Activated T-cell treated with anti-CD3 and anti-CD28 coated beads, Interleukin-2, amount 50 U/mL, for 72 hours (primary cell): ENCODE measurements at regions not wholly inside any gene's neighbourhood (a gene's known extent, or its start where the extent isn't known, plus 50 kb on each side); places are given as distances from the start of the nearest gene placed in this dataset.
A peak's percentile ranks its signal among the peaks of the same experiment; 100 is the strongest.
"Not testable (repeated sequence)": the region's sequence is repeated elsewhere in the genome, so short reads cannot be mapped to it uniquely, and the experiment has no call there.

Experiments used
- ATAC-seq, 2 donors: fragments of 150-1000 bp; cut with Tn5 transposase; replicated peaks in 1 of 2; 2 replicates each; pipeline ENCODE4 v1.10.0; 2021; ENCODE audit warnings: moderate library complexity in 2 of 2, mild to moderate bottlenecking in 1 of 2
- DNase-seq, 2 donors: peaks; one replicate each; pipeline ENCODE4 v3.0.0; 2021 to 2022; ENCODE audit warnings: mixed read lengths in 1 of 2
- H3K27ac Mint-ChIP-seq: one replicate; pipeline ENCODE4 v1.8.0; 2022; ENCODE audit warnings: mild to moderate bottlenecking, moderate library complexity, mixed read lengths
- H3K27me3 Mint-ChIP-seq: one replicate; pipeline ENCODE4 v1.8.0; 2022; ENCODE audit warnings: low read depth, mixed read lengths
- H3K36me3 Mint-ChIP-seq, 2 donors: one replicate each; pipeline ENCODE4 v1.8.0; 2022; ENCODE audit warnings: mixed read lengths in 2 of 2, mild to moderate bottlenecking in 1 of 2; ENCODE audit not compliant: insufficient read depth in 2 of 2
- H3K4me1 Mint-ChIP-seq: one replicate; pipeline ENCODE4 v1.8.0; 2022; ENCODE audit warnings: low read depth, mixed read lengths
- H3K4me3 Mint-ChIP-seq, 2 donors: one replicate each; pipeline ENCODE4 v1.8.0; 2022; ENCODE audit warnings: mild to moderate bottlenecking in 2 of 2, mixed read lengths in 2 of 2, moderate library complexity in 2 of 2
- H3K9me3 Mint-ChIP-seq, 2 donors: one replicate each; pipeline ENCODE4 v1.8.0; 2022; ENCODE audit warnings: mixed read lengths in 2 of 2

DNA sequence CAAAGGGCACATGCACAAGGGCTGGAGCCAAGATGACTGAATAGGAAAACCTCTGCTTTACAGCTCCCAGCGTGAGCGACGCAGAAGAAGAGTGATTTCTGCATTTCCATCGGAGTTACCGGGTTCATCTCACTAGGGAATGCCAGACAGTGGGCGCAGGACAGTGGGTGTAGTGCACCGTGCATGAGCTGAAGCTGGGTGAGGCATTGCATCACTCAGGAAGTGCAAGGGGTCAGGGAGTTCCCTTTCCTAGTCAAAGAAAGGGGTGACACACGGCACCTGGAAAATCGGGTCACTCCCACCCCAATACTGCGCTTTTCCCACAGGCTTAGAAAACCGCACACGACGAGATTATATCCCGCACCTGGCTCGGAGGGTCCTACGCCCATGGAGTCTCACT, 64.5 kb upstream of the HTR1E start:
- H3K36me3 Mint-ChIP-seq, DNase-seq, H3K27ac Mint-ChIP-seq, ATAC-seq, H3K4me3 Mint-ChIP-seq, H3K4me1 Mint-ChIP-seq, H3K27me3 Mint-ChIP-seq: not testable (repeated sequence)
- peaks cover 19 to 28% of the 10 kb centered on the region in 2 donors for H3K9me3 Mint-ChIP-seq

DNA sequence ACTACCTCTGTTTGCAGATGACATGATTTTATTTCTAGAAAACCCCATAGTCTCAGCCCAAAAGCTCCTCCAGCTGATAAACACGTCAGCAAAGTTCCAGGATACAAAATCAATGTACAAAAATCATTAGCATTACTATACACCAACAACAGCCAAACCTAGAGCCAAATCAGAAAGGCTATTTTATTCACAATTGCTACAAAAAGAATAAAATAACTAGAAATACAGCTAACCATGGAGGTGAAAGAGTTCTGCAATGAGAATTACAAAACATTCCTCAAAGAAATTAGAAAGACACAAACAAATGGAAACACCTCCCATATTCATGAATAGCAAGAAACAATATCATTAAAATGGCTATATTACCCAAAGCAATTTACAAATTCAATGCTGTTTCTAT, 65.6 kb upstream of the HTR1E start:
- no peaks in the 10 kb centered on the region for H3K27me3 Mint-ChIP-seq
- peaks cover 4% of the 10 kb centered on the region in 2 donors for H3K36me3 Mint-ChIP-seq
- H3K27ac Mint-ChIP-seq: no peak overlapping the region
- no peaks in the 10 kb centered on the region for H3K4me1 Mint-ChIP-seq
- ATAC-seq (no peak), DNase-seq (no peak)
- peaks cover 19 to 28% of the 10 kb centered on the region in 2 donors for H3K9me3 Mint-ChIP-seq
- no peak overlapping the region for H3K4me3 Mint-ChIP-seq

DNA sequence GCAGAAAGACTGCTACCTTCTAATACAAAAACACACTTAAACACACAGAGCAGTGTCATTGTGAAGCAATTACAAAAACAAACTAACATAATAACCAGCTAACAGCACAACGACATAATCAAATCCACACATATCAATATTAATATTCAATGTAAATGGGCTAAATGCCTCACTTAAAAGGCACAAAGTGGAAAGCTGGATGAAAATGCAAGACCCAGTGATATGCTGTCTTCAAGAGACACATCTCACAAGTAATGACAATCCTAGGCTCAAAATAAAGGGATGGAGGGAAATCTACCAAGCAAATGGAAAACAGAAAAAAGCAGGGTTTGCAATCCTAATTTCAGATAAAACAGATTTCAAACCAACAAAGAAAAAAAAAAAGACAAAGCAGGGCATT, 67.8 kb upstream of the HTR1E start:
- Mint-ChIP-seq H3K27me3 (no peaks in the 10 kb centered on the region), H3K4me3 (no peak overlapping the region), H3K36me3 (peaks cover 4% of the 10 kb centered on the region in 2 donors), H3K27ac (no peak overlapping the region), H3K4me1 (no peaks in the 10 kb centered on the region), H3K9me3 (peaks cover 16 to 22% of the 10 kb centered on the region in 2 donors)
- DNase-seq (no peak), ATAC-seq (no peak)

DNA sequence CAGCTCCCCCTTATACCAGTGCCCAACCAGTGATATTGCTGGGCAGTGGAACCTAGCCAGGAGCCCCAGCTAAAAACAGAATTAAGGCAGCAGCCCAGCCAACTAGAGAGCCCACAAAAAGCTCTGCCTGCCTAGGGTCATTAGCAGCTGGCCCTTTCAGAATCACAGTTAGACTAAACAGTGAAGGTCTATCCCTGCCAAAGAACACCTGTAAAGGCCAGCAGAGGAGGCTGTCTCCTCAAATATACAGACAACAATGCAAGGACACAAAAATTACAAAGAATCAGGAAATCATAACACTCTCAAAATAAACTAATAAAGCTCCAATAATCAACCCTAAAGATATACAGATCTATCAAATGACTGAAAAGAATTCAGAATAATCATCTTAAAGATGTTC, 77.8 kb upstream of the HTR1E start:
- H3K36me3 Mint-ChIP-seq: no peaks in the 10 kb centered on the region
- H3K27ac Mint-ChIP-seq: no peak overlapping the region
- H3K9me3 Mint-ChIP-seq: peaks cover 0 to 1% of the 10 kb centered on the region in 2 donors

DNA sequence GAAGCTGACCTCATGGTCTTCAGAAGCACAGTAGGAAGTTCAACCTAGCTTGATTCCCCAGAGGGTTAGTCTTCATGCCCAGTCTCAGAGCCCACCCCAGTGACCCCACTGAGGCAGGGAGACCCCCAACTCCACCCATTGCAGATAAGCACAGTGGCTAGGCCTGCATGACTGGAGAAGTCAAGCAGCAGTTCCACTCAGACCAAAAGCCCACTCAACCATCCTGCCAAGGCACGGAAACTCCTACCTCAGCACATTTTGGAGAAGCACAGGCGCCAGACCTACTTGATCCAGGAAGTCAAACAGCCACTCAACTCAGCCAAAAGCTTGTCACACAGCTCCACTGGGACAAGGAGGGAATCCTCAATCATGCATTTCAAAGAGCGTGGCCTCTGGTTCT, 78.4 kb upstream of the HTR1E start:
- Mint-ChIP-seq H3K4me3 (no peak overlapping the region), H3K27ac (no peak overlapping the region), H3K9me3 (peaks cover 0 to under 1% of the 10 kb centered on the region in 2 donors), H3K27me3 (no peaks in the 10 kb centered on the region), H3K36me3 (no peaks in the 10 kb centered on the region), H3K4me1 (no peaks in the 10 kb centered on the region)
- ATAC-seq (no peak), DNase-seq (no peak)

More for the DNA sequence above, 77.8 kb upstream of the HTR1E start:
- ATAC-seq (no peak), DNase-seq (no peak)
- H3K27me3 Mint-ChIP-seq: no peaks in the 10 kb centered on the region
- no peaks in the 10 kb centered on the region for H3K4me1 Mint-ChIP-seq
- H3K4me3 Mint-ChIP-seq: no peak overlapping the region

DNA sequence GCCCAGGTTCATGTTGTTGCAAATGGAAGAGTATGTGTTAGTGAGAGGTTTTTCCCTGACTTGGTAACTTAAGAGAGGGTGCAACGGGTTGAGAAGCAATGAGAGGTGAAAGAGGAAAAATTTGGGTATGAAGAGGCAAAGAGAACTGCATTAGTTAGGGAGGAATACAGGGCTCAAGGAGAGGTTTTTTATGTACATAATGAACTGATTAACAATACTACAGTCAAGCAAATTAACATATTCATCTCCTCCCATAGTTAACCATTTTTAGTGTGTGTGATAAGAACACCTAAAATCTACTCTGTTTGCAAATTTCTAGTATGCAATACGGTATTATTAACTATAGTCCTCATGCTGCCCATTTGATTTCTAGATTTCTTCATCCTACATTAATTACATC, 79.5 kb upstream of the HTR1E start:
- Mint-ChIP-seq H3K36me3 (no peaks in the 10 kb centered on the region), H3K9me3 (no peaks in the 10 kb centered on the region), H3K27me3 (no peaks in the 10 kb centered on the region), H3K4me3 (no peak overlapping the region), H3K27ac (no peak overlapping the region), H3K4me1 (no peaks in the 10 kb centered on the region)
- ATAC-seq (no peak), DNase-seq (no peak)

DNA sequence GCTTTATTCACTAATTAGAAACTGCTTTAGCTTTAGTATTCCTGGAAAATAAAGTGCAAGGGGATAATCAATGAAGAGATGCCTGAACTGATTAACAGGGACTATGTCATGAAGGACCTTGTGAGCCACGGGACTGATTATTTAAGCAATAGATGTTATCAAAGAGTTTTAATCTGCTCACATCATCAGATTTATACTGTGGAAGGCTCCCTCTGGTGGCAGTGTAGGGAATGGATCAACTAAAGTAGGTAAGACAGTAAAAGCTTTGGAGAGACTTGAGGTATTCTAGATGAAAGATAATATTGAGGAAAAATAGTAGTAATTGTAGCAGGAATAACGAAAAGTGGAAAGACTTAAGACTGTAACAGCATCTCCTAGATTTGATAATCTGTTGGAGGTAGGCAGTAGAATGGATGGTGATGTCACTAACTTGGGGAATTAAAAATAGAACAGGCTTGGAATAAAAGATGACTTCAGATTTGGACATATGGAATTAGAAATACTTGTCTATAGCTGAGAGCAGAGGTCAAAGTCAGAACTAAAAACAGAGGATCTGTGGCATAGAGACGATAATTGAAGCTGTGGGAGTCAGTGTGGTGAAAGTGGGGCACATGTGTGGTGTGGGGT, 80.3 kb upstream of the HTR1E start:
- Mint-ChIP-seq H3K4me1 (no peaks in the 10 kb centered on the region), H3K9me3 (no peaks in the 10 kb centered on the region), H3K36me3 (no peaks in the 10 kb centered on the region), H3K27ac (no peak overlapping the region), H3K27me3 (no peaks in the 10 kb centered on the region), H3K4me3 (no peak overlapping the region)
- ATAC-seq (no peak), DNase-seq (peak; percentile 19 to 21)

DNA sequence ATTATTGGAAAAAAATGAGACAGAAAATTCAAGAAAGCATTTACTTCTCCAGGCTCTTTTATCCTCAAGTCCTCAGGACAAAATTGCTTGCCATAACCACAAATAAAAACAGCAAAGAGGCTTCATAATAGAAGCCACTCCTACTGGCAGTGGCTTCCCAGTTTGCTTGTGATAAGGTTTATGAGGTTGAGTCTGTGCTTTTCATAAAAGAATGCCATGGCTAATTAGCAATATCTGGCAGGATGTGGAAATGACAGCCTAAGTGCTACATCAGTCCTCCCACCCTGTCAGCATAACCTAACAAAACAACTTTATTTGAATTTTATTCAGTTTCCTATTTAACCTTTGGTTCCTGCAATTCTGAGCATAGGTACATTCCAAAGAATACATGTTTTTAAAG, 80.9 kb upstream of the HTR1E start:
- Mint-ChIP-seq H3K27ac (no peak overlapping the region), H3K4me1 (no peaks in the 10 kb centered on the region), H3K9me3 (no peaks in the 10 kb centered on the region), H3K27me3 (no peaks in the 10 kb centered on the region), H3K4me3 (no peak overlapping the region), H3K36me3 (no peaks in the 10 kb centered on the region)
- DNase-seq (no peak), ATAC-seq (no peak)

DNA sequence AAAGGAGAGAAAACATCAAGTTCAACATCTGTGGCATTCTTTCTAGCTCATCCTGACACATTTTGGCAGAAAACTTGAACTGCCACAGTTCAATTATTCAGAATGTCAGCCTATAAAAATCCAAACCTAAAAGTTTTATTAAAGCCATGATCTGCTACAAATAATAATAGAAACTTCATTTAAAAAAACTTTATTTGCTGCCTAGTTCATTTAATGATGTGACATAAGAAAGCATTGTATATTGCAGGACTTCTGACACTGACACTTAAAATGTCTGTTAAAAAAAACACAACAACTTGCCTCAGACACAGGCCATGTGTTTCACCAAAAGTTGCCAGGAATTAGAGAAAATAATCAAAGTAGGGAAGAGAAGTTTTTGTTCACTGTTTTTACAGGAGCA, 88.3 kb upstream of the HTR1E start:
- Mint-ChIP-seq H3K4me1 (no peaks in the 10 kb centered on the region), H3K27ac (no peak overlapping the region), H3K36me3 (no peaks in the 10 kb centered on the region), H3K4me3 (no peak overlapping the region), H3K27me3 (no peaks in the 10 kb centered on the region), H3K9me3 (peaks cover 1 to 11% of the 10 kb centered on the region in 2 donors)
- ATAC-seq (no peak), DNase-seq (no peak)

DNA sequence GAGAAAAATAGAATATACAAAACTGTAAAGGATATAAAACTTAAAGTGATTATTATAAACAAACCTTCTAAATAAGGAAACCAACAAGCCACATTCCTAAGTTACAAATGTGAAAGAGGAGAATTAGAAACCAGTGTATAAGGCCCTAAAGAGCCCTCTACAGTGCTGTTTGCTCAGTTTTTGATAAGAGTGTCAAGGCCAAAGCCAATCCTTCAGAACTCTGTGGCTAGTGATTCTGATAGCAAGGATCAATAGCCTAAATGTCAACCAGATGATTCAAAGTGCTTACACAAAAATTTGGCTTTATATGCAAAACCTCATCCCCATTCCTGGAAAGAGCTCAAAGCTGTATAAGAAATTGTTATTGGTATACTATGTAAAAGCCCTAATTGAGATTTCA, 104.6 kb upstream of the HTR1E start:
- H3K9me3 Mint-ChIP-seq: peaks cover 0 to 4% of the 10 kb centered on the region in 2 donors
- H3K27ac Mint-ChIP-seq: no peak overlapping the region
- no peaks in the 10 kb centered on the region for H3K27me3 Mint-ChIP-seq
- DNase-seq (no peak), ATAC-seq (no peak)
- no peaks in the 10 kb centered on the region for H3K36me3 Mint-ChIP-seq
- H3K4me1 Mint-ChIP-seq: no peaks in the 10 kb centered on the region
- no peak overlapping the region for H3K4me3 Mint-ChIP-seq

DNA sequence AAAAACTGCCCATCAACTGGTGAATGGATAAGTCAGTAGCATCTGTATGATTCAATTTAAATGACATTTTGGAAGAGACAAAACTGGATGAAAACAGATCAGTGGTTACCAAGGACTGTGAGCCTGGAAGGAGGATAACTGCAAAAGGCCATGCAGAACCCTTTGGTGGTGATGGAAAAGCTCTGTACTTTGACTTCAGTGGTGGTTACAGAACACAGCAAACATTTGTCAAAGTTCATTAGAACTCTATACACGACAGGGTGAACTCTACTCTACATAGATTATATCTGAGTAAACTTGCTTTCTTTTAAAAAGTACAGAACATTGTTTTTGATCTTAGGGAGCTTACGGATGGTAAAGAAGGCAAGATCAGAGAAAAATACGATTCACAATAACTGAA, 111.9 kb upstream of the HTR1E start:
- ATAC-seq: no peak
- H3K27me3 Mint-ChIP-seq: no peaks in the 10 kb centered on the region

DNA sequence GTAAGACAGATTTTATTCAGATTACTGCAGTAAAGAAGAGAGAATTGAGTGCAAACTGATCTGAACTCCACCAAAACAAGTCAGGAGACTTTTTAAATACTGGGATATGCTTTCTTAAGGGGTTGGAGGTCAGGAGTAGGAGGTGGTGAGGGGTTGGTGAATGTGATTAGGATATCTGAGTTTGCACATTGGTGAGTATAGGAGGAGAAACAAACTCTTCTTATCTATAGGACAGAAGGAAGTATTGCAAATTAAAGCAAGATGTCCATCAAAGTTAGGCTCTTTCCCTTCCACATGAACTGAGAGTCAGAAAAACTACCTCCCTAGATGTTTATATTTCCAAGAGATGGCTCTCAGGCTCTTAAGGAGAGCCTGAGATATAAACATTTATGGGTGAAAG, 114.6 kb upstream of the HTR1E start:
- Mint-ChIP-seq H3K4me1 (no peaks in the 10 kb centered on the region), H3K4me3 (no peak overlapping the region), H3K27me3 (no peaks in the 10 kb centered on the region), H3K36me3 (no peaks in the 10 kb centered on the region), H3K27ac (no peak overlapping the region), H3K9me3 (peaks cover 0 to 2% of the 10 kb centered on the region in 2 donors)
- DNase-seq (no peak), ATAC-seq (no peak)

More for the DNA sequence above, 111.9 kb upstream of the HTR1E start:
- H3K9me3 Mint-ChIP-seq: peaks cover 0 to 4% of the 10 kb centered on the region in 2 donors
- no peak for DNase-seq
- no peaks in the 10 kb centered on the region for H3K4me1 Mint-ChIP-seq
- no peak overlapping the region for H3K27ac Mint-ChIP-seq
- H3K36me3 Mint-ChIP-seq: no peaks in the 10 kb centered on the region
- H3K4me3 Mint-ChIP-seq: no peak overlapping the region

DNA sequence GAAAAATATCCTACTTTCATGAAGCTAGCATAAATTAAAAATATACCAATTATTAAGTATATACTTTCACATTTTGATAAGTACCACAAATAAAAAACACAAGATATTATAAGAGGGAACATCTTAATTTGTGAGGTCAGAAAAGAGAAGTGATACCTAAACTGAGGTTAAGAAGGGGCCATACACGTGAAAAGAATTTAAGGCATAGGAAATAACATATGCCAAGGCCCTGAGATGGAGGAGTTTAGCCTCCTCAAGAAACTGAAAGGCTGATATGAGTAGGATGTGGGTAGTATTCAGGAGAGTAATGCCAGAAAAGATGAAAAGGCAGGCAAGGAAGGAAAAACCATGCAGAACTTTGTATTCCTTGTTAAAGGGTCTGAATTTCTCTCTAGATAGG, 116.6 kb upstream of the HTR1E start:
- no peaks in the 10 kb centered on the region for H3K36me3 Mint-ChIP-seq
- DNase-seq (no peak), ATAC-seq (no peak)
- H3K9me3 Mint-ChIP-seq: peaks cover 2 to 4% of the 10 kb centered on the region in 2 donors
- H3K27ac Mint-ChIP-seq: no peak overlapping the region
- H3K27me3 Mint-ChIP-seq: no peaks in the 10 kb centered on the region
- no peak overlapping the region for H3K4me3 Mint-ChIP-seq
- H3K4me1 Mint-ChIP-seq: no peaks in the 10 kb centered on the region

DNA sequence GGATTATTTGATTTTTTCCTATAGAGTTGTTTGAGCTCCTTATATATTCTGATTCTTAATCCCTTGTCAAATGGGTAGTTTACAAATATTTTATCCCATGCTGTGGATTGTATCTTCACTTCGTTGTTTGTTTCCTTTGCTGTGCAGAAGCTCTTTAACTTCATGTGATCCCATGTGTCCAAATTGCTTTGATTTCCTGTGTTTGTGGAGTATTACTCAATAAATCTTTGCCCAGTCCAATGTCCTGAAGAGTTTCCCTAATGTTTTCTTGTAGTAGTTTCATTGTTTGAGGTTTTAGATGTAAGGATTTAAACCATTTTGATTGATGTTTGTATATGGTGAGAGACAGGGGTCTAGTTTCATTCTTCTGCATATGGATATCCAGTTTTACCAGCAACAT, 143.7 kb upstream of the HTR1E start:
- no peak for DNase-seq
- Mint-ChIP-seq H3K4me3 (no peak overlapping the region), H3K27ac (no peak overlapping the region), H3K9me3 (peaks cover 2 to 3% of the 10 kb centered on the region in 2 donors), H3K27me3 (no peaks in the 10 kb centered on the region), H3K36me3 (no peaks in the 10 kb centered on the region), H3K4me1 (no peaks in the 10 kb centered on the region)
- ATAC-seq: no peak
